ENCODE measurements at regions not wholly inside any gene's neighbourhood (a gene's known extent, or its start where the extent isn't known, plus 50 kb on each side); places are given as distances from the start of the nearest gene placed in this dataset.

- DNase-seq: no peak
These were observed 464.5 kb downstream of the RASEF start for GRCh38 chr9:82598241-82599039.

- DNase-seq: no peak
These were observed 463.5 kb downstream of the RASEF start for GRCh38 chr9:82599336-82599949.

GRCh38 chr9:82600536-82601292 lies 462.2 kb downstream of the RASEF start:
- DNase-seq: no peak

GRCh38 chr9:82601293-82601771 lies 461.6 kb downstream of the RASEF start:
- DNase-seq: no peak

GRCh38 chr9:82604947-82605656 lies 457.8 kb downstream of the RASEF start:
- DNase-seq: no peak

- DNase-seq: no peak
These were observed 457.3 kb downstream of the RASEF start for GRCh38 chr9:82605657-82606031.

- DNase-seq: no peak
These were observed 456.9 kb downstream of the RASEF start for GRCh38 chr9:82606071-82606470.

- DNase-seq: no peak
These were observed 456.2 kb downstream of the RASEF start for GRCh38 chr9:82606492-82607382.

GRCh38 chr9:82608487-82608886 lies 454.5 kb downstream of the RASEF start:
- no peak for DNase-seq

- DNase-seq: no peak
These were observed 450.0 kb downstream of the RASEF start for GRCh38 chr9:82612942-82613341.

GRCh38 chr9:82613498-82613897 lies 449.4 kb downstream of the RASEF start:
- no peak for DNase-seq

- no peak for DNase-seq
These were observed 446.4 kb downstream of the RASEF start for GRCh38 chr9:82616545-82616944.

- no peak for DNase-seq
These were observed 441.5 kb downstream of the RASEF start for GRCh38 chr9:82621447-82621846.

GRCh38 chr9:82637368-82637767 lies 425.6 kb downstream of the RASEF start:
- no peak for DNase-seq

GRCh38 chr9:82645600-82645999 lies 417.3 kb downstream of the RASEF start:
- no peak for DNase-seq

GRCh38 chr9:82650368-82650767 lies 412.6 kb downstream of the RASEF start:
- no peak for DNase-seq

- DNase-seq: no peak
These were observed 411.5 kb downstream of the RASEF start for GRCh38 chr9:82651474-82651873.

- DNase-seq: no peak
These were observed 397.6 kb downstream of the RASEF start for GRCh38 chr9:82665324-82665723.

GRCh38 chr9:82668689-82669199 lies 394.2 kb downstream of the RASEF start:
- DNase-seq: no peak

- DNase-seq: no peak
These were observed 392.9 kb downstream of the RASEF start for GRCh38 chr9:82670000-82670399.

- DNase-seq: no peak
These were observed 392.2 kb downstream of the RASEF start for GRCh38 chr9:82670726-82671125.

- DNase-seq: no peak
These were observed 389.7 kb downstream of the RASEF start for GRCh38 chr9:82673201-82673600.
